ENCODE measurements at regions not wholly inside any gene's neighbourhood (a gene's known extent, or its start where the extent isn't known, plus 50 kb on each side); places are given as distances from the start of the nearest gene placed in this dataset.

GRCh38 chr7:41277561-41277960, 425.3 kb downstream of the INHBA start:
- TF ChIP-seq CTCF (IDR thresholded peaks at IDR 0.05; ENCODE audit: low read depth, low read length) = no peak
- no peak for TF ChIP-seq EZH2phosphoT487 (IDR thresholded peaks at IDR 0.05; ENCODE audit: low read depth)

Measured in OCI-LY3 (cell line).